ENCODE measurements at regions not wholly inside any gene's neighbourhood (a gene's known extent, or its start where the extent isn't known, plus 50 kb on each side); places are given as distances from the start of the nearest gene placed in this dataset.

GRCh38 chr2:74756356-74756890, 77.5 kb upstream of the HK2 start:
- TF ChIP-seq CTCF (IDR thresholded peaks at IDR 0.05; ENCODE audit: partially characterized antibody, unreplicated experiment) = no peak
- Mint-ChIP-seq H3K27ac (ENCODE audit: unreplicated experiment) (no peak overlapping the region), H3K4me3 (ENCODE audit: unreplicated experiment) (no peak overlapping the region)

GRCh38 chr2:74759986-74760385, 73.9 kb upstream of the HK2 start:
- no peak for DNase-seq
- Mint-ChIP-seq H3K9me3 (ENCODE audit: unreplicated experiment) (peaks cover 6% of the 10 kb centered on the region), H3K4me1 (ENCODE audit: low read depth, unreplicated experiment) (peaks cover 12% of the 10 kb centered on the region), H3K27ac (ENCODE audit: unreplicated experiment) (no peak overlapping the region), H3K36me3 (ENCODE audit: unreplicated experiment) (no peaks in the 10 kb centered on the region), H3K4me3 (ENCODE audit: unreplicated experiment) (no peak overlapping the region), H3K27me3 (ENCODE audit: unreplicated experiment) (peaks cover 4% of the 10 kb centered on the region)
- no peak for TF ChIP-seq CTCF (IDR thresholded peaks at IDR 0.05; ENCODE audit: partially characterized antibody, unreplicated experiment)

More at GRCh38 chr2:74756356-74756890, 77.5 kb upstream of the HK2 start:
- Mint-ChIP-seq H3K36me3 (ENCODE audit: unreplicated experiment) (no peaks in the 10 kb centered on the region), H3K27me3 (ENCODE audit: unreplicated experiment) (no peaks in the 10 kb centered on the region), H3K9me3 (ENCODE audit: unreplicated experiment) (peaks cover 2% of the 10 kb centered on the region), H3K4me1 (ENCODE audit: low read depth, unreplicated experiment) (no peaks in the 10 kb centered on the region)
- no peak for DNase-seq

GRCh38 chr2:74760875-74761630, 72.9 kb upstream of the HK2 start:
- Mint-ChIP-seq H3K9me3 (ENCODE audit: unreplicated experiment) (peaks cover 6% of the 10 kb centered on the region), H3K4me1 (ENCODE audit: low read depth, unreplicated experiment) (peaks cover 12% of the 10 kb centered on the region), H3K27ac (ENCODE audit: unreplicated experiment) (no peak overlapping the region), H3K36me3 (ENCODE audit: unreplicated experiment) (no peaks in the 10 kb centered on the region), H3K27me3 (ENCODE audit: unreplicated experiment) (peaks cover 4% of the 10 kb centered on the region), H3K4me3 (ENCODE audit: unreplicated experiment) (no peak overlapping the region)
- no peak for TF ChIP-seq CTCF (IDR thresholded peaks at IDR 0.05; ENCODE audit: partially characterized antibody, unreplicated experiment)
- no peak for DNase-seq

GRCh38 chr2:74762789-74763188, 71.1 kb upstream of the HK2 start:
- no peak for TF ChIP-seq CTCF (IDR thresholded peaks at IDR 0.05; ENCODE audit: partially characterized antibody, unreplicated experiment)
- no peak for DNase-seq
- Mint-ChIP-seq H3K4me3 (ENCODE audit: unreplicated experiment) (no peak overlapping the region), H3K27me3 (ENCODE audit: unreplicated experiment) (peaks cover 4% of the 10 kb centered on the region), H3K4me1 (ENCODE audit: low read depth, unreplicated experiment) (peaks cover 12% of the 10 kb centered on the region), H3K36me3 (ENCODE audit: unreplicated experiment) (no peaks in the 10 kb centered on the region), H3K27ac (ENCODE audit: unreplicated experiment) (no peak overlapping the region), H3K9me3 (ENCODE audit: unreplicated experiment) (peaks cover 6% of the 10 kb centered on the region)

GRCh38 chr2:74763962-74764428, 69.9 kb upstream of the HK2 start:
- Mint-ChIP-seq H3K9me3 (ENCODE audit: unreplicated experiment) (peaks cover 6% of the 10 kb centered on the region), H3K27ac (ENCODE audit: unreplicated experiment) (peak overlapping the region; percentile 89), H3K27me3 (ENCODE audit: unreplicated experiment) (peaks cover 4% of the 10 kb centered on the region), H3K4me1 (ENCODE audit: low read depth, unreplicated experiment) (peaks cover 12% of the 10 kb centered on the region), H3K4me3 (ENCODE audit: unreplicated experiment) (no peak overlapping the region), H3K36me3 (ENCODE audit: unreplicated experiment) (no peaks in the 10 kb centered on the region)
- peak; percentile 30 for DNase-seq
- TF ChIP-seq CTCF (IDR thresholded peaks at IDR 0.05; ENCODE audit: partially characterized antibody, unreplicated experiment) = no peak
